Right forelimb (tissue), 1 donor: ENCODE measurements at regions not wholly inside any gene's neighbourhood (a gene's known extent, or its start where the extent isn't known, plus 50 kb on each side); places are given as distances from the start of the nearest gene placed in this dataset.

Experiments
- DNase-seq: peaks from one replicate; pipeline ENCODE4 v3.0.0-alpha.2; 2018

- DNase-seq, result no peak
These were observed 151.5 kb upstream of the LRFN2 start for GRCh38 chr6:40738551-40739193.

DNA sequence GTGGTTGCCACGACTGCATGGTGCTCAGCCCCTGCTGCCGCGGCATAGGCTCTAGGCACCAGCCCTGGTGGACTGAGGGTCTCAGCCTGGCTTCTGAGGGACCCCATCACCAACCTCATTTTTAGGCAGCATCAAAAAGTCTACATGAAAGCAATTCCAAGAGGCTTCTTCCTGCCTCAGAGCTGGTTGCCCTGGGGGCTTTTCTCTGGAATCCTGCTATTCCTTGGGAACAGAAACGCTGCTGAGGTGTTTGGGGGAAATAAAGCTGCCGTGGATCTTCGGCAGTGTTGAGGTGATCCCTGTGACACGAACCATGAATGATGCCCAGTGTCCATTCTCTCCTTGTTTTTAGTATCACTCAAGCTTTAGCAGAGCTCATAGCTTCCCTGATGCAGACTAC lies 148.4 kb upstream of the LRFN2 start:
- no peak for DNase-seq

GRCh38 chr6:40735121-40735520 lies 148.0 kb upstream of the LRFN2 start:
- no peak for DNase-seq

DNA sequence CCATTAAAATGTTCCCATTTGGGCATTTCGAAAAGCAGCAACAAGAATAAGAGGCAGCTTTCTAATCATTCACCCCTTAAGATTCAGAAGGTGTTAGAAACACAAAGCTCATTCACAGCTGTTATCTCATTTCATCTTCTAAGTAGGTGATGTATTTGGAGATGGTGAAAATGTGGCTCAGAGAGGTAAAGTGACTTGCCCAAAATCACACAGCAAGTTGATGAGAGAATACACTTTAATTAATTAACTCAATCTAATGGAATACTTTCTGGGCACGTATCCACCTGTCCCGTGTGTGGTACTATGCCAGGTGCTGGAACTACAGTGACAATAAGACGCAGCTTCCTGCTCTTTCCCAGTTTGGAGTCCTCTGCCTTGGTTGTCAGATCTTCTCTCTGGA lies 147.4 kb upstream of the LRFN2 start:
- DNase-seq, result no peak

DNA sequence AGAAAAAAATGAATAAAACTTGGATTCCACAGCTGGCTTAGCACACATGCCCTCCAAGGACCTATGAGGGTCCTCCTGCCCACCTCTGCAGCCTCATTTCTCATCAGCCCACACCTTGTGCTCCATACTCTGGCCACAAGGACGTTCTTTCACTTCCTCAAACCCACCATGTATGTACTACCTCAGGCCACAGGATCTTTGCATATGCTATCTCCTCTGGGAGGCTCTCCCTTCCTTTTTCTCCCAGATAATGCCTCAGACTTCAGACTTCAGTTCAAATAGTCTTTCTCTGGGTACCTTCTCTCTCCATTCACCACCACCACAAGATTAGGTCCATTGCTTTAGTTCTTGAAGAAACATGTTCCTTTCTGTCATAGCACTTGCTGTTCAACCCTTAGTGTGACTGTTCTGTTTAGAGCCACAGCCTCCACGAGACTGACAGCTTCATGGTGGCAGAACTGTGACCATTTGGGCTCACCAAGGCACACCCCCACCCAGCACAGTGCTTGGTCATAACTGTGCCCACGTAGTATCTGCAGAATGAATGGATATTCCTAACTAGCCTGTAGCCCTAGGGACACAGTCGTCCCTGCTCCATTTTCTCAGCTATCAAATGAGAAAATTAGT lies 146.7 kb upstream of the LRFN2 start:
- DNase-seq, result no peak

DNA sequence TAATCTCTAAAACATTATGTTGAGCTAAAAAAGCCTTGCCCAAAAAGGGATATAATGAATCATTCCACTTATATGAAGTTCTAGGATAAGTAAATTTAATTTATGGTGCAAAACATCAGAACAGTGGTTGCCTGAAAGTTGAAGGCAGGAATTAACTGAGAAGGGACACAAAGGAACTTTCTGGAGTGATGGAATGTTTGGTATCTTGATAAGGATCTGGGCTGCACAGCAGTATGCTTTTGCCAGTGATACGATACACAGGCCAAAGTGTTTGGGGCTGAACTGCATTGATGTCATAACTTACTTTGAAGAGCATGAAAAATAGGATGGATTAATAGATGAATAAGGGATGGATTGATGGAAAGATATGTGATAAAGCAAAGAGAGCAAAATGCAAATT lies 146.1 kb upstream of the LRFN2 start:
- no peak for DNase-seq

GRCh38 chr6:40732878-40733277 lies 145.7 kb upstream of the LRFN2 start:
- DNase-seq, result no peak

DNA sequence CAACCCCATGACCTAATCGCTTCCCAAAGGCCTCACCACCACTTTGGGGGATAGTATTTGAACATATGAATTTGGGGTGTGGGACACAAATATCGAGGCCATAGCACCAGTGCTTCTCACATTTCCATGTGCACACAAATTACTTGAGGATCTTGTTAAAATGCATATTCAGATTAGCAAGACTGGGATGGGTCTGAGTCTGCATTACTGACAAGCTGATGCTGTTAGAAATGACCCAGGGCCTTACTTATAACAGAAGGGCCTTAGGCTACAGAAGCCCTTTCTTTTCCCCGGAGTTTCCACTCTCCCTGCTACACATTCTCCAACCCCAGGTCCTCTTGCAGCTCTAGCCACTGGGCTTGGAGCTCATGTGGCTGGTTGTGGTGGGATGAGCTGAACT lies 141.5 kb upstream of the LRFN2 start:
- DNase-seq, result no peak

DNA sequence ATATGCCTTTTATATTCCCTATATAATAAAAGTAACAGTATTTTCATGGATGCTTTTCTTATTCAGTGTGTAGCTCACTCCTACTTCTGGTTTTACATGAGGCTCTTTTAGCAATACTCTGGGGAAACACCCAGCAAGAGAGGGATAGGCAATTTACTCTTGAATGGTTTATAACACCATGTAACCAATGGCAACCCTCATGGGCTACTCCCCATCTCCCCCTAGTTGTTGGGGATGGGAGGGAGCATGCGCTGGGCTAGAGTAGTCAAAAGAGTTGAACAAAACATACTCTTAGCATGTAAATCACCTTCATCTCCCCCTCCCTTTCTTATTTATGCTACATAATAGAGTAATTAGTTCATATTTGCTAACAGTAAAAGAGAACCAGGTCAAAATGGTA lies 140.1 kb upstream of the LRFN2 start:
- DNase-seq, result no peak

GRCh38 chr6:40726853-40727252 lies 139.7 kb upstream of the LRFN2 start:
- no peak for DNase-seq

- no peak for DNase-seq
These were observed 138.2 kb upstream of the LRFN2 start for GRCh38 chr6:40725390-40725789.

DNA sequence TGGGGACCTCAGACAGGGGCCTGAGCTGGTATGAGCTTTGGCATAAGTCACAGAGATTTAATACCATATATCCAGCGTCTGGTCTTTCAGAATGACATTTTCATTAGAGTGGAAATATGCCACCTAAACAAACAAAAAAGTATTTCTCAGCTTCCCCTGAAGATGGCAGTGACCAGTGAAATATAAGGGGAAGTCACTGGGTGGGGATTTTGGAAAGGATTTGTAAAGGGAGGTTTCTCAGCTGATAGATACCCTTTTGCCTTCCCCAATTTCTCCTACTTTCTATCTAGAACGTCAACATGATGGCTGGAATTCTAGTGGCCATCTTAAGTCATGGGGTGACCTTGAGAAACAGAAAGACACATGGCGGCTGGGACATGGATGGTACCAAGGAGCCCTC lies 137.7 kb upstream of the LRFN2 start:
- no peak for DNase-seq

- no peak for DNase-seq
These were observed 136.8 kb upstream of the LRFN2 start for GRCh38 chr6:40723967-40724366.

GRCh38 chr6:40722553-40723258 lies 135.5 kb upstream of the LRFN2 start:
- no peak for DNase-seq

DNA sequence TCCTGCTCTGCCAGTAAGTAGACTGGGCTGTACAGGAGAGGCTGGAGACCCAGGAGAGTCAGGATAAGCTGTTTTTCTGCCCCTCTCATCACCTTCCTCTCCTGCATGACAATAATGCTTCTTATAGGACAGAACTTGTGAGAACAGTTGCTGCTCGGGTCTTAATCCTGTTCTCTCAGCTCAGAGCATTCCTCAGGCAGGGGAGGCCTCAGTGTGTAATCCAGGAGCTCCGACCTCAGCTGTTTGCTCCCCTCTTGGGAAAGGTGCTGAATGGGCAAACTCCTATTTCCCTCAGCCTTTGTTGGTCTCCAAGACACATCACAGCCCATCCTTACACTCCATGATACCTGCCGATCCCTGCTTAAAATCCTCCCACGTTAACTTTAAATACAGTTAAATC lies 134.9 kb upstream of the LRFN2 start:
- no peak for DNase-seq

GRCh38 chr6:40721271-40721952 lies 134.2 kb upstream of the LRFN2 start:
- no peak for DNase-seq

DNA sequence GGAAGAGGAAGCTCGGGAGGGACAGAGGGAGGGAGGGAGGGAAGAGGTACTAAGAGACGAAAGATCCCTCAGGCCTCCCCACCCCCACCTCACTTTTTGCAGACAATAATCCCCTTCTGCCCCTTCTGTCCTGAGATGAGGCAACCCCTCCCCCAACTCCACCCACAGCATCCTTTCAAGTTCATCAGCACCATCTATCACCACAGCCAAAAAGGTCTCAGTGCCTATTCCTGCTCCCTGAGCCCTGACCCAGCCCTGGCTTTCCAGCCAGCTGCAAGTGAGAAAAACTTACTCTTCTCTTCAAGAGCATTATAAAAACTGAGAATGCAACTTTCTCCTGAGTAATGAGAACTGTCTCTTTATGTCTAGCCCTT lies 133.2 kb upstream of the LRFN2 start:
- DNase-seq, result no peak

- peak; percentile 52 for DNase-seq
These were observed 132.7 kb upstream of the LRFN2 start for GRCh38 chr6:40719671-40720374.

GRCh38 chr6:40718401-40718800 lies 131.2 kb upstream of the LRFN2 start:
- DNase-seq, result no peak

DNA sequence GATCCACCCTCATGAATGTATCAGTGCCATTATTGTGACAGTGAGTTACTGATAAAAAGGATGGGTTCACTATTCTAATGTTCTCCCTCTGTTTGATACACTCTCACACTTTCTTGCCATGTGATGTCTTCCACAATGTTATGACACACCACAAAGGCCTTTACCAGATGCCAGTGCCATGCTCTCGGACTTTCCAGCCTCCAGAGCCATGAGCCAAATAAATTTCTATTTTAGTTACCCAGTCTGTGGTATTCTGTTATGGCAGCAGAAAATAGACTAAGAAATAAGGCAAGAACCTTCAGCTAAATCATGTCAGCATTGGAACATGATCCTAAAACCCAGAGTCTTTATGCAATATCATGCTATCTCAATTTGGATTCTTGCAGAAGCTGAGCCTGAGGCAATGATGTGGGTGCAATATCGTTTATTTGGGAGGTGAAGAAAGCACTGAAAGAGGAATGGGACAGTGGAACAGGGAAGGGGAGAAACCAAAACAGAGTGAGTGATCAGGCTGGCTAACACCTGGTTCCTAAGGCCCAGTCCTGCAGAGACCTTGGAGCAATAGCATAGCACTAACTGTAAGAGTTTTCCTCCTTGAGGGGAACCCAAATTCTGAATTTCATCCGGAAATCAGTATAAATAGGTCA lies 130.4 kb upstream of the LRFN2 start:
- no peak for DNase-seq

- DNase-seq, result no peak
These were observed 128.6 kb upstream of the LRFN2 start for GRCh38 chr6:40715570-40716403.
